ENCODE measurements at regions not wholly inside any gene's neighbourhood (a gene's known extent, or its start where the extent isn't known, plus 50 kb on each side); places are given as distances from the start of the nearest gene placed in this dataset.
"Not testable (repeated sequence)": the region's sequence is repeated elsewhere in the genome, so short reads cannot be mapped to it uniquely, and the experiment has no call there.

GRCh38 chr1:25171013-25171412 lies 61.3 kb downstream of the SYF2 start:
- H3K9me3 ChIP-seq; DNase-seq; H3K27ac ChIP-seq; H3K36me3 ChIP-seq; H3K27me3 ChIP-seq; intact Hi-C loops (cut with DNase I); H3K4me3 ChIP-seq (replicated peaks in 1 of 3): not testable (repeated sequence)
- WGBS, 2 donors = 96 to 98% methylated on average over 4 of the region's 4 CpGs
- peaks cover 24 to 26% of the 10 kb centered on the region in 2 donors for H3K4me1 ChIP-seq

GRCh38 chr1:25170439-25170838 lies 61.9 kb downstream of the SYF2 start:
- no peak for DNase-seq
- WGBS, 2 donors = 92 to 95% methylated on average over 6 of the region's 6 CpGs
- TF ChIP-seq CTCF (IDR thresholded peaks at IDR 0.05) (no peak), POLR2A (IDR thresholded peaks at IDR 0.05) (no peak)
- H3K4me3 ChIP-seq (replicated peaks in 1 of 3) = no peak overlapping the region
- H3K36me3 ChIP-seq = no peaks in the 10 kb centered on the region
- H3K9me3 ChIP-seq = no peaks in the 10 kb centered on the region
- H3K27me3 ChIP-seq = no peaks in the 10 kb centered on the region
- intact Hi-C loops (cut with DNase I) = no loop called here
- H3K27ac ChIP-seq = no peak overlapping the region
- peaks cover 24 to 26% of the 10 kb centered on the region in 2 donors for H3K4me1 ChIP-seq

GRCh38 chr1:25169610-25170009 lies 62.7 kb downstream of the SYF2 start:
- WGBS, 2 donors = 94 to 95% methylated on average over 8 of the region's 8 CpGs

GRCh38 chr1:25169168-25169567 lies 63.1 kb downstream of the SYF2 start:
- WGBS, 2 donors = 92 to 94% methylated on average over 2 of the region's 2 CpGs
- H3K9me3 ChIP-seq = no peaks in the 10 kb centered on the region

More at GRCh38 chr1:25169610-25170009, 62.7 kb downstream of the SYF2 start:
- H3K27me3 ChIP-seq = no peaks in the 10 kb centered on the region
- H3K9me3 ChIP-seq = no peaks in the 10 kb centered on the region
- H3K36me3 ChIP-seq = no peaks in the 10 kb centered on the region
- H3K27ac ChIP-seq = no peak overlapping the region
- intact Hi-C loops (cut with DNase I) = no loop called here
- no peak for TF ChIP-seq POLR2A (IDR thresholded peaks at IDR 0.05)
- TF ChIP-seq CTCF (IDR thresholded peaks at IDR 0.05) = no peak
- no peak for DNase-seq
- H3K4me1 ChIP-seq = peaks cover 19% of the 10 kb centered on the region in 2 donors
- H3K4me3 ChIP-seq (replicated peaks in 1 of 3) = no peak overlapping the region

GRCh38 chr1:25168193-25169071 lies 63.9 kb downstream of the SYF2 start:
- Histone ChIP-seq H3K4me3 (replicated peaks in 1 of 3) (no peak overlapping the region), H3K27me3 (no peaks in the 10 kb centered on the region), H3K9me3 (no peaks in the 10 kb centered on the region), H3K27ac (no peak overlapping the region), H3K4me1 (peaks cover 8 to 10% of the 10 kb centered on the region in 2 donors), H3K36me3 (no peaks in the 10 kb centered on the region)
- intact Hi-C loops (cut with DNase I) = no loop called here
- WGBS, 2 donors = 76 to 77% methylated on average over 11 of the region's 11 CpGs
- DNase-seq = no peak
- TF ChIP-seq CTCF (IDR thresholded peaks at IDR 0.05) (no peak), POLR2A (IDR thresholded peaks at IDR 0.05) (no peak)

More at GRCh38 chr1:25169168-25169567, 63.1 kb downstream of the SYF2 start:
- Histone ChIP-seq H3K36me3 (no peaks in the 10 kb centered on the region), H3K4me3 (replicated peaks in 1 of 3) (no peak overlapping the region), H3K27ac (no peak overlapping the region), H3K4me1 (peaks cover 14% of the 10 kb centered on the region in 2 donors), H3K27me3 (no peaks in the 10 kb centered on the region)
- intact Hi-C loops (cut with DNase I) = no loop called here
- DNase-seq = no peak
- TF ChIP-seq POLR2A (IDR thresholded peaks at IDR 0.05) (no peak), CTCF (IDR thresholded peaks at IDR 0.05) (no peak)

Measured in thyroid gland (tissue), 4 donors.